SK-N-SH (cell line): ENCODE measurements at regions not wholly inside any gene's neighbourhood (a gene's known extent, or its start where the extent isn't known, plus 50 kb on each side); places are given as distances from the start of the nearest gene placed in this dataset.

ENCODE experiments used
- CTCF ChIA-PET: fragments of 300-600, 350-600 bp; formaldehyde crosslinking; extraction: SDS; loops from one replicate; lab custom pipeline; 2021; lab: Yijun Ruan, JAX
- POLR2A ChIA-PET: fragments of 350-600 bp; sonication (Branson Sonifier 250); formaldehyde crosslinking; extraction: SDS; loops from one replicate; lab custom pipeline; 2020; ENCODE audit warnings: antibody characterized with exemption, inconsistent platforms; lab: Yijun Ruan, JAX
- DNase-seq: peaks from one replicate; pipeline ENCODE4 v3.0.0; 2012
- H2AFZ ChIP-seq: fragments of 200-600 bp; sonication (generic); 2 replicates; pipeline ENCODE4 v1.8.1; 2016; ENCODE audit warnings: antibody characterized with exemption, mild to moderate bottlenecking, low read depth
- H3F3A ChIP-seq: fragments of 200-600 bp; sonication (generic); replicated peaks from 2 replicates; pipeline ENCODE3; 2016; ENCODE audit warnings: antibody characterized with exemption, mild to moderate bottlenecking; ENCODE audit not compliant: insufficient read depth
- H3K27ac ChIP-seq, 2 experiments: fragments of 200-500 bp in 1 of 2; fragments of 200-600 bp in 1 of 2; sonication (Bioruptor generic) in 1 of 2; sonication (generic), shearing (Covaris generic) in 1 of 2; 2 replicates each; pipeline versions ENCODE4 v1.5.1 to v1.6.1; 2014 to 2016; ENCODE audit warnings: low read depth in 2 of 2, inconsistent platforms in 1 of 2, low read length in 1 of 2, mild to moderate bottlenecking in 1 of 2, mixed read lengths in 1 of 2
- H3K27me3 ChIP-seq: fragments of 200-600 bp; sonication (generic), shearing (Covaris generic); 2 replicates; pipeline ENCODE4 v1.6.1; 2016; ENCODE audit warnings: mixed run types; ENCODE audit not compliant: insufficient read depth
- H3K36me3 ChIP-seq, 2 experiments: fragments of 200-500 bp in 1 of 2; fragments of 200-600 bp in 1 of 2; sonication (Bioruptor generic) in 1 of 2; sonication (generic) in 1 of 2; replicated peaks in 1 of 2; 2 replicates each; pipeline versions ENCODE3 to v1.5.1; 2014 to 2016; ENCODE audit warnings: low read length in 1 of 2, mild to moderate bottlenecking in 1 of 2; ENCODE audit not compliant: insufficient read depth in 2 of 2, control insufficient read depth in 1 of 2
- H3K4me1 ChIP-seq, 2 experiments: fragments of 200-500 bp in 1 of 2; fragments of 200-600 bp in 1 of 2; sonication (Bioruptor generic) in 1 of 2; sonication (generic), shearing (Covaris generic) in 1 of 2; 2 replicates each; pipeline versions ENCODE4 v1.5.1 to v1.6.1; 2014 to 2016; ENCODE audit warnings: low read depth in 1 of 2, low read length in 1 of 2, mixed run types in 1 of 2; ENCODE audit not compliant: insufficient read depth in 2 of 2, control insufficient read depth in 1 of 2
- H3K4me2 ChIP-seq: fragments of 200-600 bp; sonication (generic), shearing (Covaris generic); 2 replicates; pipeline ENCODE4 v1.6.1; 2017; ENCODE audit warnings: mixed run types
- H3K4me3 ChIP-seq, 2 experiments: fragments of 200-500 bp in 1 of 2; fragments of 200-600 bp in 1 of 2; sonication (Bioruptor generic) in 1 of 2; sonication (generic), shearing (Covaris generic) in 1 of 2; 2 replicates each; pipeline versions ENCODE4 v1.5.1 to v1.8.1; 2014 to 2016; ENCODE audit warnings: low read depth in 2 of 2, inconsistent platforms in 1 of 2, low read length in 1 of 2, mild to moderate bottlenecking in 1 of 2, mixed read lengths in 1 of 2, moderate library complexity in 1 of 2
- H3K79me2 ChIP-seq: fragments of 200-600 bp; sonication (generic); 2 replicates; pipeline ENCODE4 v1.8.1; 2017; ENCODE audit warnings: mild to moderate bottlenecking; ENCODE audit not compliant: insufficient read depth
- H3K9ac ChIP-seq: fragments of 200-600 bp; sonication (generic); 2 replicates; pipeline ENCODE4 v1.6.1; 2017; ENCODE audit warnings: mixed run types
- H3K9me2 ChIP-seq: fragments of 200-600 bp; sonication (generic); 2 replicates; pipeline ENCODE4 v1.6.1; 2017; ENCODE audit warnings: mixed run types
- H3K9me3 ChIP-seq: fragments of 200-600 bp; sonication (generic); 2 replicates; pipeline ENCODE4 v1.6.1; 2017; ENCODE audit warnings: mixed run types, mild to moderate bottlenecking, moderate library complexity
- H4K20me1 ChIP-seq: fragments of 200-600 bp; sonication (generic); 2 replicates; pipeline ENCODE4 v1.6.1; 2017; ENCODE audit warnings: mild to moderate bottlenecking, mixed run types; ENCODE audit not compliant: insufficient read depth
- CHD2 ChIP-seq: fragments of 150-350 bp; IDR thresholded peaks from 2 replicates; pipeline ENCODE4 v1.6.1; 2018; ENCODE audit warnings: low read length; ENCODE audit not compliant: partially characterized antibody
- FOXM1 ChIP-seq: IDR thresholded peaks from 2 replicates; pipeline ENCODE4 v1.4.0; 2012; ENCODE audit warnings: low read depth, mild to moderate bottlenecking
- MEF2A ChIP-seq: IDR thresholded peaks from 2 replicates; pipeline ENCODE4 v1.4.0; 2012; ENCODE audit warnings: low read depth, borderline replicate concordance
- MXI1 ChIP-seq: IDR thresholded peaks from 2 replicates; pipeline ENCODE4 v1.6.1; 2012; ENCODE audit warnings: mild to moderate bottlenecking, low read depth, low read length, improper control_type of control experiment
- RAD21 ChIP-seq: IDR thresholded peaks from 2 replicates; pipeline ENCODE4 v1.6.1; 2012; ENCODE audit warnings: mild to moderate bottlenecking, low read length
- RXRA ChIP-seq: IDR thresholded peaks from 2 replicates; pipeline ENCODE4 v1.4.0; 2012; ENCODE audit warnings: low read depth, mild to moderate bottlenecking, borderline replicate concordance
- TAF1 ChIP-seq: IDR thresholded peaks from 2 replicates; pipeline ENCODE4 v1.6.1; 2012; ENCODE audit warnings: low read depth, mild to moderate bottlenecking, low read length, moderate library complexity, borderline replicate concordance
- USF1 ChIP-seq: IDR thresholded peaks from 2 replicates; pipeline ENCODE4 v1.4.0; 2012; ENCODE audit warnings: low read depth, borderline replicate concordance
- WGBS: methylation state at CpG from one replicate; pipeline ENCODE4 v1.1.6; 2017; ENCODE audit warnings: low lambda C conversion rate; 5-methylcytosine and 5-hydroxymethylcytosine counted together
- TF ChIP-seq, protein P1 (sequence below): IDR thresholded peaks from 2 replicates; pipeline ENCODE4 v1.4.0; 2012; ENCODE audit warnings: low read depth, borderline replicate concordance
- TF ChIP-seq, protein P2 (sequence below): fragments of 150-350 bp; IDR thresholded peaks from 2 replicates; pipeline ENCODE4 v1.6.1; 2016; ENCODE audit warnings: mild to moderate bottlenecking, low read depth, low read length

GRCh38 chr2:41949091-41949882 lies 98.5 kb upstream of the PKDCC start:
- no peak overlapping the region for H3K4me3 ChIP-seq
- POLR2A ChIA-PET, result interaction anchor here (0.6 to 2.2 kb wide), 4 partner anchors 78 to 861 kb away, joined by 3 to 14 read pairs (median 6); no protein-coding TSS in a partner anchor
- no peaks in the 10 kb centered on the region for H3K9me2 ChIP-seq
- TF ChIP-seq MXI1, result no peak
- no peak for TF ChIP-seq USF1
- TF ChIP-seq, protein P1, sequence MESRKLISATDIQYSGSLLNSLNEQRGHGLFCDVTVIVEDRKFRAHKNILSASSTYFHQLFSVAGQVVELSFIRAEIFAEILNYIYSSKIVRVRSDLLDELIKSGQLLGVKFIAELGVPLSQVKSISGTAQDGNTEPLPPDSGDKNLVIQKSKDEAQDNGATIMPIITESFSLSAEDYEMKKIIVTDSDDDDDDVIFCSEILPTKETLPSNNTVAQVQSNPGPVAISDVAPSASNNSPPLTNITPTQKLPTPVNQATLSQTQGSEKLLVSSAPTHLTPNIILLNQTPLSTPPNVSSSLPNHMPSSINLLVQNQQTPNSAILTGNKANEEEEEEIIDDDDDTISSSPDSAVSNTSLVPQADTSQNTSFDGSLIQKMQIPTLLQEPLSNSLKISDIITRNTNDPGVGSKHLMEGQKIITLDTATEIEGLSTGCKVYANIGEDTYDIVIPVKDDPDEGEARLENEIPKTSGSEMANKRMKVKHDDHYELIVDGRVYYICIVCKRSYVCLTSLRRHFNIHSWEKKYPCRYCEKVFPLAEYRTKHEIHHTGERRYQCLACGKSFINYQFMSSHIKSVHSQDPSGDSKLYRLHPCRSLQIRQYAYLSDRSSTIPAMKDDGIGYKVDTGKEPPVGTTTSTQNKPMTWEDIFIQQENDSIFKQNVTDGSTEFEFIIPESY, result no peak
- TF ChIP-seq FOXM1, result no peak
- no peak for TF ChIP-seq MEF2A
- H3K9ac ChIP-seq, result no peak overlapping the region
- H3K4me1 ChIP-seq, result peaks cover 0 to 67% of the 10 kb centered on the region in 2 experiments; a peak in 3 of 4 replicates
- H3F3A ChIP-seq, result no peaks in the 10 kb centered on the region
- no peak for DNase-seq
- no peaks in the 10 kb centered on the region for H3K79me2 ChIP-seq
- no peaks in the 10 kb centered on the region for H3K9me3 ChIP-seq
- no peaks in the 10 kb centered on the region for H3K36me3 ChIP-seq
- peaks cover 15% of the 10 kb centered on the region for H3K27me3 ChIP-seq
- H4K20me1 ChIP-seq, result no peaks in the 10 kb centered on the region
- H2AFZ ChIP-seq, result no peak overlapping the region
- CTCF ChIA-PET, result interaction anchor here (0.6 to 6.4 kb wide), 10 partner anchors 11 to 138 kb away, joined by 3 to 108 read pairs (median 10); partner anchors contain the start of gene PKDCC
- no peak overlapping the region for H3K4me2 ChIP-seq
- WGBS, result 40% methylated on average over 7 of the region's 7 CpGs
- H3K27ac ChIP-seq, result no peak overlapping the region; a peak in 1 of 4 replicates

DNA sequence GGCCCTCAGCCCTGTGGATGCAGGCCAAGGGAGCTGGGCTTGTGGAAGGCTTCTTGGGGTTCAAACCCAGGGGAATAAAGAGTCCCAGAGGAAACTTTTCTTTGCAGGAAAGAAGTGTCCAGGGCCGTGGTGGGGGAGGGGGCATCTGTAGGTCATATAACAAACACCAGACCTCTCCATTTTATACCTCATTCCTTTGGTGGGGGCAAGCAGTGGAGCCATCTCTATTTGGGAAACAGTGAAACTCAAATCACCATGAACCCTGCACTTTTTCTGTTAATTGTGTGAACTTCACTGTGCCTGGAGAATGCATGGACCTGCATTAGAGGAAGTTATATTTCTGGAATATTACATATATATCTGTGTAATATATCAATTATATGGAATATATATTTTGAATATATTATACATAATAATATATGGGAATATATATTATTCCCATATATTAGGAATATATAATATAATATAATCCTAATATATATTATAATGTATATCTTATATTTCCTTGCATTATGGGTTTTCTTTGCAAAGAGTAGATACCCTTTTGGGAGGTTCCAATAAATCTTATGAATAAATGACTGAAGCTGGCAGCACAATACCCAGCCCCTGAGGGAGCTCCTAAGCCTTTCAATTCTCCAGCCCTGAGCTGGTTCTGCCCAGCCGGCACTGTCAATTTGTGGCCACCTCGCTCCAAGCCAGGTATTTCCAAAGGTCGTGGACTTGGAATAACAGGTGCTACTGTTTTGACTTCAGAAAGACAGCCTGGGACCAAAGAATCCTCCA lies 97.7 kb upstream of the PKDCC start:
- no peak overlapping the region for H3K9ac ChIP-seq
- ChIA-PET POLR2A (interaction anchor here (1.0 to 1.7 kb wide), 2 partner anchors 95 to 97 kb away, joined by 5 read pairs; no protein-coding TSS in a partner anchor), CTCF (interaction anchor here (1.1 to 6.4 kb wide), 6 partner anchors 77 to 136 kb away, joined by 4 to 108 read pairs (median 12); no protein-coding TSS in a partner anchor)
- no peak overlapping the region for H3K4me3 ChIP-seq
- no peak for DNase-seq
- no peaks in the 10 kb centered on the region for H4K20me1 ChIP-seq
- TF ChIP-seq RXRA (no peak), MEF2A (no peak), CHD2 (no peak), RAD21 (no peak), TAF1 (no peak)
- TF ChIP-seq, protein P1, result no peak
- TF ChIP-seq, protein P2, sequence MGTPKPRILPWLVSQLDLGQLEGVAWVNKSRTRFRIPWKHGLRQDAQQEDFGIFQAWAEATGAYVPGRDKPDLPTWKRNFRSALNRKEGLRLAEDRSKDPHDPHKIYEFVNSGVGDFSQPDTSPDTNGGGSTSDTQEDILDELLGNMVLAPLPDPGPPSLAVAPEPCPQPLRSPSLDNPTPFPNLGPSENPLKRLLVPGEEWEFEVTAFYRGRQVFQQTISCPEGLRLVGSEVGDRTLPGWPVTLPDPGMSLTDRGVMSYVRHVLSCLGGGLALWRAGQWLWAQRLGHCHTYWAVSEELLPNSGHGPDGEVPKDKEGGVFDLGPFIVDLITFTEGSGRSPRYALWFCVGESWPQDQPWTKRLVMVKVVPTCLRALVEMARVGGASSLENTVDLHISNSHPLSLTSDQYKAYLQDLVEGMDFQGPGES, result no peak
- no peaks in the 10 kb centered on the region for H3F3A ChIP-seq
- H3K79me2 ChIP-seq, result no peaks in the 10 kb centered on the region
- no peaks in the 10 kb centered on the region for H3K9me3 ChIP-seq
- no peak overlapping the region for H2AFZ ChIP-seq
- no peaks in the 10 kb centered on the region for H3K9me2 ChIP-seq
- 43% methylated on average over 4 of the region's 4 CpGs for WGBS
- H3K4me1 ChIP-seq, result peaks cover 0 to 72% of the 10 kb centered on the region in 2 experiments; a peak in 3 of 4 replicates
- H3K27me3 ChIP-seq, result peaks cover 15% of the 10 kb centered on the region
- peak overlapping the region in 1 of 2 experiments; percentile 2; a peak in 1 of 4 replicates for H3K27ac ChIP-seq
- H3K4me2 ChIP-seq, result no peak overlapping the region
- H3K36me3 ChIP-seq, result no peaks in the 10 kb centered on the region
